CD4-positive, alpha-beta memory T cell (primary cell): ENCODE measurements at regions not wholly inside any gene's neighbourhood (a gene's known extent, or its start where the extent isn't known, plus 50 kb on each side); places are given as distances from the start of the nearest gene placed in this dataset.
A peak's percentile ranks its signal among the peaks of the same experiment; 100 is the strongest.

Experiments
- CTCF ChIA-PET: fragments of 350-600 bp; sonication (Branson Sonifier 250); formaldehyde crosslinking; loops from one replicate; lab custom pipeline; 2021; ENCODE audit warnings: inconsistent platforms; ENCODE audit not compliant: partially characterized antibody; lab: Charles Lee
- POLR2A ChIA-PET: fragments of 350-600 bp; sonication (Branson Sonifier 250); formaldehyde crosslinking; loops from one replicate; lab custom pipeline; 2021; ENCODE audit not compliant: partially characterized antibody; lab: Charles Lee
- DNase-seq, 5 donors: peaks; one replicate each; pipeline versions ENCODE4 v3.0.0 to v3.0.0-alpha.2; 2020 to 2022; ENCODE audit warnings: mixed read lengths in 1 of 5
- H3K27ac ChIP-seq: one replicate; pipeline ENCODE4 v1.7.0; 2013; ENCODE audit warnings: low read depth, low read length
- H3K27me3 ChIP-seq: 2 replicates; pipeline ENCODE4 v1.7.0; 2013; ENCODE audit warnings: mild to moderate bottlenecking, low read length, moderate library complexity; ENCODE audit not compliant: insufficient read depth
- H3K36me3 ChIP-seq: 2 replicates; pipeline ENCODE4 v1.7.0; 2013; ENCODE audit warnings: mild to moderate bottlenecking, low read length, moderate library complexity; ENCODE audit not compliant: insufficient read depth
- H3K4me1 ChIP-seq: 2 replicates; pipeline ENCODE4 v1.7.0; 2013; ENCODE audit warnings: mild to moderate bottlenecking, low read length, moderate library complexity; ENCODE audit not compliant: insufficient read depth
- H3K4me3 ChIP-seq, 2 donors: one replicate each; pipeline ENCODE4 v1.7.0; 2013; ENCODE audit warnings: low read length in 2 of 2, mild to moderate bottlenecking in 1 of 2
- H3K9me3 ChIP-seq, 2 donors: one replicate each; pipeline ENCODE4 v1.7.0; 2013; ENCODE audit warnings: low read length in 2 of 2, control low read depth in 1 of 2; ENCODE audit not compliant: control insufficient read depth in 1 of 2
- H3K27ac Mint-ChIP-seq, 7 donors: one replicate each; pipeline ENCODE4 v1.8.0; 2020 to 2021; ENCODE audit warnings: mixed read lengths in 7 of 7, mild to moderate bottlenecking in 6 of 7, inconsistent platforms in 3 of 7, moderate library complexity in 3 of 7
- H3K27me3 Mint-ChIP-seq, 2 donors: one replicate each; pipeline ENCODE4 v1.8.0; 2020 to 2021; ENCODE audit warnings: mixed read lengths in 2 of 2
- H3K36me3 Mint-ChIP-seq, 2 donors: one replicate each; pipeline ENCODE4 v1.8.0; 2020 to 2021; ENCODE audit warnings: mixed read lengths in 2 of 2, inconsistent platforms in 1 of 2, mild to moderate bottlenecking in 1 of 2
- H3K4me1 Mint-ChIP-seq, 4 donors: one replicate each; pipeline ENCODE4 v1.8.0; 2020 to 2021; ENCODE audit warnings: mixed read lengths in 4 of 4, mild to moderate bottlenecking in 1 of 4
- H3K4me3 Mint-ChIP-seq, 8 donors: one replicate each; pipeline ENCODE4 v1.8.0; 2020 to 2021; ENCODE audit warnings: mixed read lengths in 8 of 8, mild to moderate bottlenecking in 7 of 8, moderate library complexity in 6 of 8, inconsistent platforms in 3 of 8
- H3K9me3 Mint-ChIP-seq, 8 donors: one replicate each; pipeline ENCODE4 v1.8.0; 2020 to 2021; ENCODE audit warnings: mixed read lengths in 8 of 8, mild to moderate bottlenecking in 5 of 8, inconsistent platforms in 3 of 8, moderate library complexity in 1 of 8
- intact Hi-C: fragments of 100-400 bp; cut with micrococcal nuclease; formaldehyde crosslinking; loops from one replicate; pipeline ENCODE4 v1.15.1; 2023

DNA sequence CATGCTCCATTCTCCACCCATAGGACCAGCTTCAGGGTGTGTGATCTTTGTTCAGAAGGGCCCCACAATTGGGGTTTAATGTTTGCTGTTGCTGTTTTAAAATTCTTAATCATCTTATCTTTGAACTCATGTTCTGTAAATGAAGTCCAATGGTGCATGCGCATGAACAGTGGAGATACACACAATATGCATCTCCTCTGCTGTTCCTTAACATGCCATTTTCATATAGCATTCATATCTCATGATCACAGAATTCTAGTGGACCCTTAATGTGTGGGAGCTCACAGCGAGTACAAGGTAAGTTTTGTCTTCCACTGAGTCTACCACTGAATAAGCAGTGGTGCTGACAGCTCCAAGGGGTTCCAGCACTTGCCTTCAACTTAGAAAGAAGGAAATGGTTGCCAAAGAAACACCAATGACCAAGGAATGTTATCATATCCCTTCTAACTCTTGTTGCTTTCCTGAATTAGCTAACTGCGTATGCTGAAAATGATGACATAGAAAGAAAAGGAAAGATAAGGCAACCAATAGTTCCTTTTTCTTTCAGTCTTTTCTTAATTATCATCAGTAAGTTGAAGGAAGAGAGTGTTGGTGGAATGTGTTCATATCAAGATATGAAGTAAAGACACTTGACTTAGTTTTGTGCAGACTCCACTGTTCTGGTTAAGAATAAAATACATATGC is 149.3 kb upstream of the FOXN2 start:
- Histone ChIP-seq H3K27ac (no peak overlapping the region), H3K4me1 (no peaks in the 10 kb centered on the region), H3K36me3 (no peaks in the 10 kb centered on the region), H3K4me3 (no peak overlapping the region), H3K9me3 (no peaks in the 10 kb centered on the region), H3K27me3 (no peaks in the 10 kb centered on the region)
- intact Hi-C loops = no loop called here
- H3K27me3 Mint-ChIP-seq = peaks cover 3 to 4% of the 10 kb centered on the region in 2 donors
- CTCF ChIA-PET = no interaction called here
- POLR2A ChIA-PET = no interaction called here
- no peaks in the 10 kb centered on the region for H3K4me1 Mint-ChIP-seq
- peaks cover 3 to 27% (median 17%) of the 10 kb centered on the region in 8 donors for H3K9me3 Mint-ChIP-seq
- DNase-seq = no peak
- H3K36me3 Mint-ChIP-seq = peaks cover 6 to 12% of the 10 kb centered on the region in 2 donors
- no peak overlapping the region for H3K4me3 Mint-ChIP-seq
- H3K27ac Mint-ChIP-seq = no peak overlapping the region

DNA sequence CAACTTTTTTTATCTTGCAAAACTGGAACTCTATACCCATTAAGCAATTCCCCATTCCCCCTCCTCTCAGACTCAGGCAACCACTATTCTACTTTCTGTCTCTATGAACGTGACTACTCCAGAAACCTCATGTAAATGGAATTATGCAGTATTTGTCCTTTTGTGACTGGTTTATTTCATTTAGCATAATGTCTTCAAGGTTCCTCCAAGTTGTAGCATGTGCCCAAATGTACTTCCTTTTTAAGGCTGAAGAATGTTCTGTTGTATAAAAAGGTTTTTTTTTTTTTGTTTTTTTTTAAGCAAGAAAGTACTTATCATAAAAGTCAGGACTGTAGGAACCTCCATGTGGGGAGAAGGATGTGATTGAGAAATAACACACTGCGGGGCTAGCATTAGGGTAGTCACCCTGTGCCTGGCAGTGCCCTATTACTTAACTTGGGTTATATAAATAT is 145.3 kb upstream of the FOXN2 start:
- POLR2A ChIA-PET = no interaction called here
- Mint-ChIP-seq H3K9me3 (peaks cover 3 to 27% (median 17%) of the 10 kb centered on the region in 8 donors), H3K4me1 (no peaks in the 10 kb centered on the region), H3K36me3 (peaks cover 6 to 9% of the 10 kb centered on the region in 2 donors), H3K4me3 (no peak overlapping the region), H3K27me3 (peaks cover 3 to 4% of the 10 kb centered on the region in 2 donors), H3K27ac (no peak overlapping the region)
- no peaks in the 10 kb centered on the region for H3K9me3 ChIP-seq
- H3K4me3 ChIP-seq = no peak overlapping the region
- no peak for DNase-seq
- no peak overlapping the region for H3K27ac ChIP-seq
- no peaks in the 10 kb centered on the region for H3K27me3 ChIP-seq
- no peaks in the 10 kb centered on the region for H3K4me1 ChIP-seq
- no peaks in the 10 kb centered on the region for H3K36me3 ChIP-seq
- intact Hi-C loops = no loop called here
- CTCF ChIA-PET = no interaction called here

DNA sequence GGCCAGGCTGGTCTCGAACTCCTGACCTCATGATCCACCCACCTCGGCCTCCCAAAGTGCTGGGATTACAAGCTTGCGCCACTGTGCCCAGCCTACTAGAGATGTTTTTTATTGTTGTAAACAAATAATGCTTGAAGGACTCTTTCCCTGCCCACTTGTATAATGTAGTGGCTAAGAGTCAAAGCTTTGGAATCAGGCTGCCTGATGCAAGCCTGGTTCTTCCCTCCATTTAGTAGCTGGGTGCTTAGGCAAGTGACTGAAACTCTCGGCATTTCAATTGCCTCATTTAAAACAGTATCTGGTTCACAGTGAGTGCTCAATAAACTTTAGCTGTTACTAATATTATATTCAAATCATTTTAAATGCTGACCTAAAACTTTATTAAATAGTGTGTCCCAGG is 144.2 kb upstream of the FOXN2 start:
- CTCF ChIA-PET = no interaction called here
- no peaks in the 10 kb centered on the region for H3K4me1 Mint-ChIP-seq
- H3K9me3 Mint-ChIP-seq = peaks cover 3 to 27% (median 17%) of the 10 kb centered on the region in 8 donors
- DNase-seq = no peak
- intact Hi-C loops = no loop called here
- POLR2A ChIA-PET = no interaction called here
- Histone ChIP-seq H3K4me1 (no peaks in the 10 kb centered on the region), H3K36me3 (no peaks in the 10 kb centered on the region), H3K4me3 (no peak overlapping the region), H3K27me3 (no peaks in the 10 kb centered on the region), H3K9me3 (no peaks in the 10 kb centered on the region), H3K27ac (no peak overlapping the region)
- peaks cover 6 to 9% of the 10 kb centered on the region in 2 donors for H3K36me3 Mint-ChIP-seq
- H3K27ac Mint-ChIP-seq = no peak overlapping the region
- no peak overlapping the region for H3K4me3 Mint-ChIP-seq
- peaks cover 3 to 5% of the 10 kb centered on the region in 2 donors for H3K27me3 Mint-ChIP-seq

DNA sequence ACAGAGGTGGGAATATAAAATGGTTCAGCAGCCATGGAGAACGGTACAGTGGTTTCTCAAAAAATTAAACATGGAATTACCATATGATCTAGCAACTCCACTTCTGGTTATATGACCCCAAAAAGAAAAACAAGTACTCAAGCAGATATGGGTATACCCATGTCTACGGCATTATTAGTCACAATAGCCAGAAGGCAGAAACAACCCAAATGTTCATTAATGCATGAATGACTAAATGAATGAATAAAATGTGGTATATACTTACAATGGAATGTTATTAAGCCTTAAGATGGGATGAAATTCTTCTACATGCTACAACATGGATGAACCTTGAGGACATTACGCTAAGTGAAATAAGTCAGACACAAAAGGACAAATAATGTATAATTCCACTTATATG is 141.3 kb upstream of the FOXN2 start:
- no peak overlapping the region for H3K4me3 Mint-ChIP-seq
- no peak overlapping the region for H3K4me3 ChIP-seq
- no peaks in the 10 kb centered on the region for H3K4me1 Mint-ChIP-seq
- DNase-seq = no peak
- H3K27ac Mint-ChIP-seq = no peak overlapping the region
- H3K36me3 Mint-ChIP-seq = peaks cover 0 to 3% of the 10 kb centered on the region in 2 donors
- no peaks in the 10 kb centered on the region for H3K27me3 ChIP-seq
- POLR2A ChIA-PET = no interaction called here
- intact Hi-C loops = no loop called here
- CTCF ChIA-PET = no interaction called here
- peaks cover 0 to 6% (median 3%) of the 10 kb centered on the region in 8 donors for H3K9me3 Mint-ChIP-seq
- no peak overlapping the region for H3K27ac ChIP-seq
- H3K27me3 Mint-ChIP-seq = peaks cover 3 to 4% of the 10 kb centered on the region in 2 donors
- no peaks in the 10 kb centered on the region for H3K36me3 ChIP-seq
- H3K9me3 ChIP-seq = no peaks in the 10 kb centered on the region
- no peaks in the 10 kb centered on the region for H3K4me1 ChIP-seq

DNA sequence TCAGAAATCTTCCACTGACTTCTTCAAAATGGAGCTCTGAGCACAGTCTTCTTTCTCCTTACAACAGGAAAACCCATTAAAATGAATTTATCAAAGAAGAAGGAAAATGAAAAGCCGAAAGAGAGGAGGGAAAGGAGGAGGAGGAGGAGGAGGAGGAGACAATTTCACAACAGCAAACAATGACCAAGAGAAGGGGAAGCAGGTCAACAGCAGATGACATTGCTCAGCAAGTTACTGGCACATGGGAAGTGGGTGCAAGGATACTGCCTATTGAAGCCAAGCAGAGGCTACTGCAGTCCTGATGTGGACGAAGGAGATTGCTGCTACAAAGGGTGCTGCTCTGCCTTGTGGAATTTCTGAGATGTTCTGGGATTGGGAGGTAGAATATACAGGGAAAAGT is 140.0 kb upstream of the FOXN2 start:
- no peaks in the 10 kb centered on the region for H3K4me1 ChIP-seq
- ChIA-PET POLR2A (no interaction called here), CTCF (no interaction called here)
- H3K4me3 Mint-ChIP-seq = no peak overlapping the region
- peaks cover 0 to 2% of the 10 kb centered on the region in 2 donors for H3K27me3 Mint-ChIP-seq
- no peaks in the 10 kb centered on the region for H3K9me3 ChIP-seq
- H3K36me3 ChIP-seq = no peaks in the 10 kb centered on the region
- H3K9me3 Mint-ChIP-seq = peaks cover 0 to 3% (median 0%) of the 10 kb centered on the region in 8 donors
- no peak overlapping the region for H3K27ac ChIP-seq
- H3K27me3 ChIP-seq = no peaks in the 10 kb centered on the region
- intact Hi-C loops = no loop called here
- H3K27ac Mint-ChIP-seq = peak overlapping the region in 1 of 7 donors; percentile 67
- no peaks in the 10 kb centered on the region for H3K4me1 Mint-ChIP-seq
- H3K36me3 Mint-ChIP-seq = no peaks in the 10 kb centered on the region
- no peak for DNase-seq
- no peak overlapping the region for H3K4me3 ChIP-seq

DNA sequence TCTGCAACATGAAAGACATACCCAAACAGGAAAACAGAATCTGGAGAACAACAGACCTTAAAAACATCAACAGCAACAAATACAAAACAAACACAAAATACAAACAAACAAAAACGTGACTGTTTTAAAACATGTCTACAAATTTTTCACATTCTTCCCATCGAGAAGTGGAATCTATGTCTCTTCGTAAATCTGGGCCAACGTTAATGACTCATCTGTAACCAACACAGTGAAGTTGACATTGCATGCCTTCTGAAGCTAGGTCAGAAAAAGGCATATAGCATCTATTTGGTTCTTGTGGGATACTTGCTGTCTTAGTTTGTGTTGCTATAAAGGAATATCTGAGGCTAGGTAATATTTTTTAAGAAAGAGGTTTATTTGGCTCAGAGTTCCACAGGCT is 139.2 kb upstream of the FOXN2 start:
- Mint-ChIP-seq H3K36me3 (no peaks in the 10 kb centered on the region), H3K4me3 (no peak overlapping the region), H3K27ac (no peak overlapping the region), H3K27me3 (peaks cover 0 to 2% of the 10 kb centered on the region in 2 donors), H3K9me3 (peaks cover 0 to 3% (median 0%) of the 10 kb centered on the region in 8 donors), H3K4me1 (no peaks in the 10 kb centered on the region)
- Histone ChIP-seq H3K4me3 (no peak overlapping the region), H3K36me3 (no peaks in the 10 kb centered on the region), H3K9me3 (no peaks in the 10 kb centered on the region), H3K27ac (no peak overlapping the region), H3K27me3 (no peaks in the 10 kb centered on the region), H3K4me1 (no peaks in the 10 kb centered on the region)
- ChIA-PET POLR2A (no interaction called here), CTCF (no interaction called here)
- no peak for DNase-seq
- intact Hi-C loops = no loop called here

DNA sequence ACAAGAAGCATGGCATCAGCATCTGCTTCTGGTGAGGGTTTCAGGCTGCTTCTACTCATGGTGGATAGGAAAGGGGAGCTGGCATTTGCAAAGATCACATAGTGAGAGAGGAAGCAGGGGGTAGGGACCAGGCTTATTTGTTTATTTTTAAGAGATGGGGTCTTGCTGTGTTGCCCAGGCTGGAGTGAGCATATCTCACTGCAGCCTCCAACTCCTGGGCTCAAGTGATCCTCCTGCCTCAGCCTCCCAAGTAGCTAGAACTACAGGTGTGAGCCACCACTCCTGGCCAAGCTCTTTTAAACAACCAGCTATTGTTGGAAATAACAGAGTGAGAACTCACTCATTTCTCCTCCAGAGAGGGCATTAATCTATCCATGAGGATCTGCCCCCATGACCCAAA is 138.8 kb upstream of the FOXN2 start:
- H3K27me3 ChIP-seq = no peaks in the 10 kb centered on the region
- intact Hi-C loops = no loop called here
- H3K9me3 Mint-ChIP-seq = peaks cover 0 to 3% (median 0%) of the 10 kb centered on the region in 8 donors
- H3K36me3 Mint-ChIP-seq = no peaks in the 10 kb centered on the region
- ChIA-PET CTCF (no interaction called here), POLR2A (no interaction called here)
- no peaks in the 10 kb centered on the region for H3K4me1 Mint-ChIP-seq
- no peaks in the 10 kb centered on the region for H3K9me3 ChIP-seq
- H3K27me3 Mint-ChIP-seq = peaks cover 0 to 2% of the 10 kb centered on the region in 2 donors
- no peaks in the 10 kb centered on the region for H3K36me3 ChIP-seq
- H3K4me3 Mint-ChIP-seq = no peak overlapping the region
- H3K4me3 ChIP-seq = no peak overlapping the region
- no peak overlapping the region for H3K27ac Mint-ChIP-seq
- no peak for DNase-seq
- no peaks in the 10 kb centered on the region for H3K4me1 ChIP-seq
- H3K27ac ChIP-seq = no peak overlapping the region
